ENCODE measurements at regions not wholly inside any gene's neighbourhood (a gene's known extent, or its start where the extent isn't known, plus 50 kb on each side); places are given as distances from the start of the nearest gene placed in this dataset.

- DNase-seq (ENCODE audit: low read depth in 1 of 2, low spot score in 1 of 2), result no peak
- TF ChIP-seq SPI1 (IDR thresholded peaks at IDR 0.05; ENCODE audit: borderline replicate concordance, low read depth), result no peak
- TF ChIP-seq POLR2AphosphoS5 (IDR thresholded peaks at IDR 0.05; ENCODE audit: low read depth), result no peak
- no peak for TF ChIP-seq REST (IDR thresholded peaks at IDR 0.05; ENCODE audit: insufficient replicate concordance, low read depth)
- no peak for TF ChIP-seq GABPA (IDR thresholded peaks at IDR 0.05; ENCODE audit: low read depth)
- TF ChIP-seq, protein P1, sequence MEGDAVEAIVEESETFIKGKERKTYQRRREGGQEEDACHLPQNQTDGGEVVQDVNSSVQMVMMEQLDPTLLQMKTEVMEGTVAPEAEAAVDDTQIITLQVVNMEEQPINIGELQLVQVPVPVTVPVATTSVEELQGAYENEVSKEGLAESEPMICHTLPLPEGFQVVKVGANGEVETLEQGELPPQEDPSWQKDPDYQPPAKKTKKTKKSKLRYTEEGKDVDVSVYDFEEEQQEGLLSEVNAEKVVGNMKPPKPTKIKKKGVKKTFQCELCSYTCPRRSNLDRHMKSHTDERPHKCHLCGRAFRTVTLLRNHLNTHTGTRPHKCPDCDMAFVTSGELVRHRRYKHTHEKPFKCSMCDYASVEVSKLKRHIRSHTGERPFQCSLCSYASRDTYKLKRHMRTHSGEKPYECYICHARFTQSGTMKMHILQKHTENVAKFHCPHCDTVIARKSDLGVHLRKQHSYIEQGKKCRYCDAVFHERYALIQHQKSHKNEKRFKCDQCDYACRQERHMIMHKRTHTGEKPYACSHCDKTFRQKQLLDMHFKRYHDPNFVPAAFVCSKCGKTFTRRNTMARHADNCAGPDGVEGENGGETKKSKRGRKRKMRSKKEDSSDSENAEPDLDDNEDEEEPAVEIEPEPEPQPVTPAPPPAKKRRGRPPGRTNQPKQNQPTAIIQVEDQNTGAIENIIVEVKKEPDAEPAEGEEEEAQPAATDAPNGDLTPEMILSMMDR (IDR thresholded peaks at IDR 0.05; ENCODE audit: insufficient read depth, low read length), result no peak
- Histone ChIP-seq H3K27ac (replicated peaks) (no peak overlapping the region), H3K27me3 (ENCODE audit: insufficient read depth, poor library complexity, severe bottlenecking) (peaks cover 2% of the 10 kb centered on the region), H3K4me3 (replicated peaks; ENCODE audit: insufficient read depth, low read length) (no peak overlapping the region)
These were observed 794.9 kb upstream of the SOX9 start for GRCh38 chr17:71325886-71326285.

GRCh38 chr17:71327376-71328059 lies 793.3 kb upstream of the SOX9 start:
- Histone ChIP-seq H3K27ac (replicated peaks) (no peak overlapping the region), H3K4me3 (replicated peaks; ENCODE audit: insufficient read depth, low read length) (no peak overlapping the region), H3K27me3 (ENCODE audit: insufficient read depth, poor library complexity, severe bottlenecking) (peaks cover 2% of the 10 kb centered on the region)
- no peak for DNase-seq (ENCODE audit: low read depth in 1 of 2, low spot score in 1 of 2)
- no peak for TF ChIP-seq REST (IDR thresholded peaks at IDR 0.05; ENCODE audit: insufficient replicate concordance, low read depth)
- no peak for TF ChIP-seq GABPA (IDR thresholded peaks at IDR 0.05; ENCODE audit: low read depth)
- TF ChIP-seq, protein P1 (IDR thresholded peaks at IDR 0.05; ENCODE audit: insufficient read depth, low read length), result no peak
- TF ChIP-seq SPI1 (IDR thresholded peaks at IDR 0.05; ENCODE audit: borderline replicate concordance, low read depth), result no peak
- TF ChIP-seq POLR2AphosphoS5 (IDR thresholded peaks at IDR 0.05; ENCODE audit: low read depth), result no peak

DNA sequence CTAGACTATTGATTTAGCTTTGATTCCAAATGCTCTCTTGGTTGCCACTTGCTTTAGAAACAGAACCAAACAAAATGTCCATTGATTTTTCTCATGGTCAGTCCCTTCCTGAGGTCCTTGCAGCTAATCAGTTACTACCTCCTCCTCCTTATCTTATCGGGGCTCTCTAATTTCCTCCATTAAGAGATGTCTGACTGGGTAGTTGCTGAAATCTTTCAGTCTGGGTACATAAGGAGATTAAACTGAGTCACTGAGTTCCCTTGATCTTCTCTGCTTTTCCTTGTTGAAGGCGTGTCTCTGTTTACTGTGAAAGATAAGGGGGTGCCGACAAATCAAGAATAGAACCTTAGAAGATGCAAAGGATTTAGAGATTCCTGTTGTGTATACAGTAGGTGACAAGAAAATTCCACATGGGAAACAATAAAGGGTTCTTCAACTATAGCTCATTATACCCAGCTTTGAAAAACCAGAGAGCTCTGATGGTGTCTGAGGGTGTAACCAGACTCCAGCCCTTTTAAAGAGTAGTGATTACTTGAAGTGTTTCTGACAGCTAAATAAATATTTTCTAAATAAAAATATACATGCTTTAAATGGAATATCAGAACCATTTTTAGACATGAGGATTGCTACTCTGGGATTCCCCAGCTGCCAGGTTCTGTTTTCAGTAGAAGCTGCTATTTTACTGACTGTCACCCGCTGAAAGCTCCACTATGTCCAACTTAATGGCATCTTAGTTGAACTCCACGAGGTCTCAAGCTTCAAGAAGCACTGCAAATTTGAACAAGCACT lies 791.3 kb upstream of the SOX9 start:
- DNase-seq (ENCODE audit: low read depth in 1 of 2, low spot score in 1 of 2), result no peak
- Histone ChIP-seq H3K27ac (replicated peaks) (no peak overlapping the region), H3K4me3 (replicated peaks; ENCODE audit: insufficient read depth, low read length) (no peak overlapping the region), H3K27me3 (ENCODE audit: insufficient read depth, poor library complexity, severe bottlenecking) (peaks cover 2% of the 10 kb centered on the region)
- TF ChIP-seq REST (IDR thresholded peaks at IDR 0.05; ENCODE audit: insufficient replicate concordance, low read depth) (no peak), GABPA (IDR thresholded peaks at IDR 0.05; ENCODE audit: low read depth) (no peak), POLR2AphosphoS5 (IDR thresholded peaks at IDR 0.05; ENCODE audit: low read depth) (no peak), SPI1 (IDR thresholded peaks at IDR 0.05; ENCODE audit: borderline replicate concordance, low read depth) (no peak)
- TF ChIP-seq, protein P1 (IDR thresholded peaks at IDR 0.05; ENCODE audit: insufficient read depth, low read length), result no peak

Data from HL-60 (cell line).